ENCODE measurements at regions not wholly inside any gene's neighbourhood (a gene's known extent, or its start where the extent isn't known, plus 50 kb on each side); places are given as distances from the start of the nearest gene placed in this dataset.

- FAIRE-seq, result no peak
Observed at GRCh38 chr9:78745331-78745730, 448.4 kb downstream of the PSAT1 start.

- FAIRE-seq, result peak; percentile 83
Observed at GRCh38 chr9:78746010-78746409, 449.1 kb downstream of the PSAT1 start.

GRCh38 chr9:78753039-78753438 is 456.1 kb downstream of the PSAT1 start:
- FAIRE-seq, result no peak

- no peak for FAIRE-seq
Observed at GRCh38 chr9:78756813-78757510, 460.0 kb downstream of the PSAT1 start.

GRCh38 chr9:78763424-78763823 is 466.5 kb downstream of the PSAT1 start:
- FAIRE-seq, result no peak

GRCh38 chr9:78765861-78766260 is 468.9 kb downstream of the PSAT1 start:
- no peak for FAIRE-seq

GRCh38 chr9:78767490-78767889 is 470.6 kb downstream of the PSAT1 start:
- FAIRE-seq, result no peak

- FAIRE-seq, result no peak
Observed at GRCh38 chr9:78769690-78770089, 472.8 kb downstream of the PSAT1 start.

GRCh38 chr9:78775211-78775610 is 478.3 kb downstream of the PSAT1 start:
- FAIRE-seq, result no peak

GRCh38 chr9:78775696-78776295 is 478.9 kb downstream of the PSAT1 start:
- FAIRE-seq, result no peak

- FAIRE-seq, result no peak
Observed at GRCh38 chr9:78777747-78778146, 480.8 kb downstream of the PSAT1 start.

GRCh38 chr9:78778318-78778717 is 481.4 kb downstream of the PSAT1 start:
- no peak for FAIRE-seq

- FAIRE-seq, result no peak
Observed at GRCh38 chr9:78778861-78779374, 482.0 kb downstream of the PSAT1 start.

- no peak for FAIRE-seq
Observed at GRCh38 chr9:78781681-78782080, 484.8 kb downstream of the PSAT1 start.

- no peak for FAIRE-seq
Observed at GRCh38 chr9:78782234-78782633, 485.3 kb downstream of the PSAT1 start.

- no peak for FAIRE-seq
Observed at GRCh38 chr9:78782858-78783257, 485.9 kb downstream of the PSAT1 start.

GRCh38 chr9:78783743-78784142 is 486.8 kb downstream of the PSAT1 start:
- no peak for FAIRE-seq

GRCh38 chr9:78786794-78787193 is 489.9 kb downstream of the PSAT1 start:
- FAIRE-seq, result no peak

GRCh38 chr9:78788101-78788500 is 491.2 kb downstream of the PSAT1 start:
- no peak for FAIRE-seq

- no peak for FAIRE-seq
Observed at GRCh38 chr9:78791779-78792178, 494.9 kb downstream of the PSAT1 start.

- FAIRE-seq, result no peak
Observed at GRCh38 chr9:78792745-78793144, 495.8 kb downstream of the PSAT1 start.

GRCh38 chr9:78805771-78806170 is 508.8 kb downstream of the PSAT1 start:
- no peak for FAIRE-seq

GRCh38 chr9:78806492-78807160 is 509.7 kb downstream of the PSAT1 start:
- no peak for FAIRE-seq

- FAIRE-seq, result no peak
Observed at GRCh38 chr9:78807286-78807685, 510.4 kb downstream of the PSAT1 start.

Data from endometrium (tissue), 2 donors.